KOPT-K1 (cell line): ENCODE measurements at regions not wholly inside any gene's neighbourhood (a gene's known extent, or its start where the extent isn't known, plus 50 kb on each side); places are given as distances from the start of the nearest gene placed in this dataset.

Source experiments
- H3K27ac ChIP-seq: fragments of 200-600 bp; sonication (generic); 2 replicates; pipeline ENCODE4 v1.5.1; 2016; ENCODE audit warnings: antibody characterized with exemption, mild to moderate bottlenecking, low read depth, low read length; ENCODE audit not compliant: poor library complexity, severe bottlenecking
- H3K36me3 ChIP-seq: fragments of 200-600 bp; sonication (generic); 2 replicates; pipeline ENCODE4 v1.5.1; 2017; ENCODE audit warnings: antibody characterized with exemption, mild to moderate bottlenecking, low read length, moderate library complexity; ENCODE audit not compliant: insufficient read depth
- H3K9me3 ChIP-seq: fragments of 200-600 bp; sonication (generic); 2 replicates; pipeline ENCODE4 v1.5.1; 2017; ENCODE audit warnings: antibody characterized with exemption, low read length, mild to moderate bottlenecking; ENCODE audit not compliant: insufficient read depth, poor library complexity, severe bottlenecking

GRCh38 chr5:54895816-54896341 lies 89.5 kb downstream of the ESM1 start:
- no peaks in the 10 kb centered on the region for H3K36me3 ChIP-seq
- H3K9me3 ChIP-seq: no peaks in the 10 kb centered on the region
- no peak overlapping the region for H3K27ac ChIP-seq

- Histone ChIP-seq H3K27ac (no peak overlapping the region), H3K9me3 (no peaks in the 10 kb centered on the region), H3K36me3 (no peaks in the 10 kb centered on the region)
Measured at GRCh38 chr5:54894957-54895815, 90.2 kb downstream of the ESM1 start.

- Histone ChIP-seq H3K36me3 (no peaks in the 10 kb centered on the region), H3K9me3 (no peaks in the 10 kb centered on the region), H3K27ac (no peak overlapping the region)
Measured at GRCh38 chr5:54889826-54890225, 95.6 kb downstream of the ESM1 start.

GRCh38 chr5:54887663-54888062 lies 97.7 kb downstream of the ESM1 start:
- Histone ChIP-seq H3K9me3 (no peaks in the 10 kb centered on the region), H3K27ac (no peak overlapping the region), H3K36me3 (no peaks in the 10 kb centered on the region)

GRCh38 chr5:54886866-54887265 lies 98.5 kb downstream of the ESM1 start:
- no peaks in the 10 kb centered on the region for H3K9me3 ChIP-seq
- no peaks in the 10 kb centered on the region for H3K36me3 ChIP-seq
- no peak overlapping the region for H3K27ac ChIP-seq

GRCh38 chr5:54885636-54886035 lies 99.8 kb downstream of the ESM1 start:
- H3K27ac ChIP-seq: no peak overlapping the region
- no peaks in the 10 kb centered on the region for H3K36me3 ChIP-seq
- no peaks in the 10 kb centered on the region for H3K9me3 ChIP-seq

- Histone ChIP-seq H3K9me3 (no peaks in the 10 kb centered on the region), H3K36me3 (no peaks in the 10 kb centered on the region), H3K27ac (no peak overlapping the region)
Measured at GRCh38 chr5:54884195-54884536, 101.2 kb downstream of the ESM1 start.

- Histone ChIP-seq H3K27ac (no peak overlapping the region), H3K36me3 (no peaks in the 10 kb centered on the region), H3K9me3 (no peaks in the 10 kb centered on the region)
Measured at GRCh38 chr5:54883374-54884194, 101.8 kb downstream of the ESM1 start.

GRCh38 chr5:54882841-54883240 lies 102.6 kb downstream of the ESM1 start:
- H3K27ac ChIP-seq: no peak overlapping the region
- H3K9me3 ChIP-seq: no peaks in the 10 kb centered on the region
- H3K36me3 ChIP-seq: no peaks in the 10 kb centered on the region

- H3K9me3 ChIP-seq: no peaks in the 10 kb centered on the region
- H3K27ac ChIP-seq: no peak overlapping the region
- H3K36me3 ChIP-seq: no peaks in the 10 kb centered on the region
Measured at GRCh38 chr5:54882101-54882500, 103.3 kb downstream of the ESM1 start.

- no peaks in the 10 kb centered on the region for H3K36me3 ChIP-seq
- H3K9me3 ChIP-seq: no peaks in the 10 kb centered on the region
- no peak overlapping the region for H3K27ac ChIP-seq
Measured at GRCh38 chr5:54881286-54882005, 103.9 kb downstream of the ESM1 start.

- no peaks in the 10 kb centered on the region for H3K9me3 ChIP-seq
- H3K36me3 ChIP-seq: no peaks in the 10 kb centered on the region
- no peak overlapping the region for H3K27ac ChIP-seq
Measured at GRCh38 chr5:54876976-54877375, 108.4 kb downstream of the ESM1 start.

- no peaks in the 10 kb centered on the region for H3K9me3 ChIP-seq
- no peak overlapping the region for H3K27ac ChIP-seq
- no peaks in the 10 kb centered on the region for H3K36me3 ChIP-seq
Measured at GRCh38 chr5:54876556-54876955, 108.8 kb downstream of the ESM1 start.

GRCh38 chr5:54874337-54875021 lies 110.9 kb downstream of the ESM1 start:
- no peak overlapping the region for H3K27ac ChIP-seq
- no peaks in the 10 kb centered on the region for H3K36me3 ChIP-seq
- H3K9me3 ChIP-seq: no peaks in the 10 kb centered on the region
